ENCODE measurements at regions not wholly inside any gene's neighbourhood (a gene's known extent, or its start where the extent isn't known, plus 50 kb on each side); places are given as distances from the start of the nearest gene placed in this dataset.

GRCh38 chr9:84393266-84393950 is 52.9 kb upstream of the SLC28A3 start:
- no peak for TF ChIP-seq CTCF (IDR thresholded peaks at IDR 0.05; ENCODE audit: insufficient read depth, low read length, poor library complexity, severe bottlenecking)
- no peaks in the 10 kb centered on the region for H3K36me3 ChIP-seq (ENCODE audit: control insufficient read depth, insufficient read depth, low read length)
- H3K4me3 ChIP-seq (replicated peaks; ENCODE audit: low read depth, low read length) = no peak overlapping the region
- H3K27me3 ChIP-seq (replicated peaks; ENCODE audit: control insufficient read depth, insufficient read depth, low read length) = no peaks in the 10 kb centered on the region
- DNase-seq (ENCODE audit: extremely low read depth, insufficient read length) = no peak

GRCh38 chr9:84394036-84394435 is 53.5 kb upstream of the SLC28A3 start:
- Histone ChIP-seq H3K27me3 (replicated peaks; ENCODE audit: control insufficient read depth, insufficient read depth, low read length) (no peaks in the 10 kb centered on the region), H3K4me3 (replicated peaks; ENCODE audit: low read depth, low read length) (no peak overlapping the region), H3K36me3 (ENCODE audit: control insufficient read depth, insufficient read depth, low read length) (no peaks in the 10 kb centered on the region)
- no peak for DNase-seq (ENCODE audit: extremely low read depth, insufficient read length)
- no peak for TF ChIP-seq CTCF (IDR thresholded peaks at IDR 0.05; ENCODE audit: insufficient read depth, low read length, poor library complexity, severe bottlenecking)

GRCh38 chr9:84397151-84397728 is 56.7 kb upstream of the SLC28A3 start:
- DNase-seq (ENCODE audit: extremely low read depth, insufficient read length) = peak; percentile 18
- TF ChIP-seq CTCF (IDR thresholded peaks at IDR 0.05; ENCODE audit: insufficient read depth, low read length, poor library complexity, severe bottlenecking) = peak; percentile 86
- H3K36me3 ChIP-seq (ENCODE audit: control insufficient read depth, insufficient read depth, low read length) = no peaks in the 10 kb centered on the region
- no peaks in the 10 kb centered on the region for H3K27me3 ChIP-seq (replicated peaks; ENCODE audit: control insufficient read depth, insufficient read depth, low read length)
- no peak overlapping the region for H3K4me3 ChIP-seq (replicated peaks; ENCODE audit: low read depth, low read length)

GRCh38 chr9:84397822-84398221 is 57.3 kb upstream of the SLC28A3 start:
- TF ChIP-seq CTCF (IDR thresholded peaks at IDR 0.05; ENCODE audit: insufficient read depth, low read length, poor library complexity, severe bottlenecking) = no peak
- Histone ChIP-seq H3K4me3 (replicated peaks; ENCODE audit: low read depth, low read length) (no peak overlapping the region), H3K36me3 (ENCODE audit: control insufficient read depth, insufficient read depth, low read length) (no peaks in the 10 kb centered on the region), H3K27me3 (replicated peaks; ENCODE audit: control insufficient read depth, insufficient read depth, low read length) (no peaks in the 10 kb centered on the region)
- DNase-seq (ENCODE audit: extremely low read depth, insufficient read length) = no peak

- Histone ChIP-seq H3K27me3 (replicated peaks; ENCODE audit: control insufficient read depth, insufficient read depth, low read length) (no peaks in the 10 kb centered on the region), H3K4me3 (replicated peaks; ENCODE audit: low read depth, low read length) (no peak overlapping the region), H3K36me3 (ENCODE audit: control insufficient read depth, insufficient read depth, low read length) (no peaks in the 10 kb centered on the region)
- TF ChIP-seq CTCF (IDR thresholded peaks at IDR 0.05; ENCODE audit: insufficient read depth, low read length, poor library complexity, severe bottlenecking) = no peak
- no peak for DNase-seq (ENCODE audit: extremely low read depth, insufficient read length)
Measured at GRCh38 chr9:84402517-84402916, 62.0 kb upstream of the SLC28A3 start.

Data from GM06990 (cell line).